Smooth muscle cell (in vitro differentiated cells): ENCODE measurements at regions not wholly inside any gene's neighbourhood (a gene's known extent, or its start where the extent isn't known, plus 50 kb on each side); places are given as distances from the start of the nearest gene placed in this dataset.

Source experiments
- DNase-seq: peaks from one replicate; lab custom pipeline; 2025; ENCODE audit not compliant: unreplicated experiment; lab: John Stamatoyannopoulos, UW
- H2AFZ ChIP-seq: fragments of 200-600 bp; sonication (generic); 2 replicates; pipeline ENCODE4 v1.6.0; 2016; ENCODE audit warnings: antibody characterized with exemption, low read depth, mild to moderate bottlenecking
- H3F3A ChIP-seq: fragments of 200-600 bp; sonication (generic); 2 replicates; pipeline ENCODE4 v1.6.0; 2017; ENCODE audit warnings: antibody characterized with exemption, low read depth
- H3K27ac ChIP-seq: fragments of 200-600 bp; sonication (generic); 2 replicates; pipeline ENCODE4 v1.5.1; 2016; ENCODE audit warnings: low read depth, mild to moderate bottlenecking
- H3K27me3 ChIP-seq: fragments of 200-600 bp; sonication (generic); 2 replicates; pipeline ENCODE4 v1.6.1; 2016; ENCODE audit warnings: low read depth, mild to moderate bottlenecking
- H3K36me3 ChIP-seq: fragments of 200-600 bp; sonication (generic); 2 replicates; pipeline ENCODE4 v1.5.1; 2016; ENCODE audit warnings: low read depth
- H3K4me1 ChIP-seq: fragments of 200-600 bp; sonication (generic); 2 replicates; pipeline ENCODE4 v1.5.1; 2016; ENCODE audit warnings: low read depth
- H3K4me2 ChIP-seq: fragments of 200-600 bp; sonication (generic); 2 replicates; pipeline ENCODE4 v1.6.0; 2016; ENCODE audit warnings: mild to moderate bottlenecking
- H3K4me3 ChIP-seq: fragments of 200-600 bp; sonication (generic); 2 replicates; pipeline ENCODE4 v1.5.1; 2016; ENCODE audit warnings: mild to moderate bottlenecking
- H3K79me2 ChIP-seq: fragments of 200-600 bp; sonication (generic); 2 replicates; pipeline ENCODE4 v1.6.0; 2016; ENCODE audit warnings: low read depth, mild to moderate bottlenecking
- H3K9ac ChIP-seq: fragments of 200-600 bp; sonication (generic); 2 replicates; pipeline ENCODE4 v1.6.0; 2016; ENCODE audit warnings: low read depth
- H3K9me3 ChIP-seq: fragments of 200-600 bp; sonication (generic); replicated peaks from 2 replicates; pipeline ENCODE4 v1.5.1; 2016; ENCODE audit warnings: low read depth
- H4K20me1 ChIP-seq: fragments of 200-600 bp; sonication (generic); 2 replicates; pipeline ENCODE4 v1.6.0; 2016; ENCODE audit warnings: low read depth
- WGBS: methylation state at CpG from one replicate; pipeline ENCODE4 v1.1.7; 2016; ENCODE audit warnings: low lambda C conversion rate; 5-methylcytosine and 5-hydroxymethylcytosine counted together
- TF ChIP-seq, protein P1 (sequence below): fragments of 200-600 bp; sonication (generic); IDR thresholded peaks from 2 replicates; pipeline ENCODE4 v1.5.1; 2017; ENCODE audit warnings: borderline replicate concordance, mild to moderate bottlenecking, antibody characterized with exemption; ENCODE audit not compliant: insufficient read depth, poor library complexity, severe bottlenecking

DNA sequence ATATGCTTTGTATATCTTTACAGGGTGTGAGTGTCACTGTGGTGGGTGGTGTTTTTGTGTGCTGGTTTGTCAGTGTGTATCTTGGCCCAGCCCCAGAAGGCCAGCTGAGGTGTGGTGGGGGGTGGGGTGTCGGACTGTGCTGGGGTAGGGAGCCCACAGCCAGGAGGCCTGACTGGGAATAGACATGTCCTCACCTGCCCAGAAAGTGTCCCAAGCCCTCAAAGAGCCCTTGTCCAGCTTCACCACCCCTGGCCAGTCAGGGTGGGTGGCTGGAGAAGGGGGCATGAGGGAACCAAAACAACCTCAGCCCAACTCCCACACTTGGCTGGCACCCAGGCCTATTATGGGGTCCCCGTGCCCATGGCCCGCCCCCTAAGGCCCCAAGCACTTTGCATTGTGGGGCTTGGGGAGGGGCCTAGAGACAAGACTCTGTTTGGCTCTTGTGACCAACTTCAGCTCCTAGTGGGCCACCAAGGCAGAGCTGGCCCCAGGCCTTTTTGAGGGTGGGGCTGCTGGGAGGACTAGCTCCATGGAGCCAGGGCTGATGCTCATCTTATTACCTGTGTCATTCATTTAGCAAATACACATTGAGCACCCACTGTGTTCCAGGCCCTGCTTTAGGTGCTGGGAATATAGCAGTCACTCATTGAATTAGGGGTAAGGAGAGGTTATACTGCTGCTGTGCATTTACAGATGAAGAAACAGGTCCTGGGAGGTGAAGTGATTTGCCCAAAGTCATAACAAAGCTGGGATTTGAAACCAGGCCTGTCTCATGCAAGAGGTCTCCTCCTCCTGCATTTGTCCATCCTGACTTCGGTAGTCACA, 56.2 kb upstream of the PSD2 start:
- DNase-seq = no peak
- H2AFZ ChIP-seq = no peak overlapping the region
- no peaks in the 10 kb centered on the region for H3K27me3 ChIP-seq
- 93% methylated on average over 4 of the region's 4 CpGs for WGBS
- no peaks in the 10 kb centered on the region for H3K9me3 ChIP-seq
- no peaks in the 10 kb centered on the region for H3K79me2 ChIP-seq
- H3K36me3 ChIP-seq = no peaks in the 10 kb centered on the region
- H3K9ac ChIP-seq = no peak overlapping the region
- no peak overlapping the region for H3K27ac ChIP-seq
- H3K4me2 ChIP-seq = no peak overlapping the region
- H4K20me1 ChIP-seq = no peaks in the 10 kb centered on the region
- TF ChIP-seq, protein P1, sequence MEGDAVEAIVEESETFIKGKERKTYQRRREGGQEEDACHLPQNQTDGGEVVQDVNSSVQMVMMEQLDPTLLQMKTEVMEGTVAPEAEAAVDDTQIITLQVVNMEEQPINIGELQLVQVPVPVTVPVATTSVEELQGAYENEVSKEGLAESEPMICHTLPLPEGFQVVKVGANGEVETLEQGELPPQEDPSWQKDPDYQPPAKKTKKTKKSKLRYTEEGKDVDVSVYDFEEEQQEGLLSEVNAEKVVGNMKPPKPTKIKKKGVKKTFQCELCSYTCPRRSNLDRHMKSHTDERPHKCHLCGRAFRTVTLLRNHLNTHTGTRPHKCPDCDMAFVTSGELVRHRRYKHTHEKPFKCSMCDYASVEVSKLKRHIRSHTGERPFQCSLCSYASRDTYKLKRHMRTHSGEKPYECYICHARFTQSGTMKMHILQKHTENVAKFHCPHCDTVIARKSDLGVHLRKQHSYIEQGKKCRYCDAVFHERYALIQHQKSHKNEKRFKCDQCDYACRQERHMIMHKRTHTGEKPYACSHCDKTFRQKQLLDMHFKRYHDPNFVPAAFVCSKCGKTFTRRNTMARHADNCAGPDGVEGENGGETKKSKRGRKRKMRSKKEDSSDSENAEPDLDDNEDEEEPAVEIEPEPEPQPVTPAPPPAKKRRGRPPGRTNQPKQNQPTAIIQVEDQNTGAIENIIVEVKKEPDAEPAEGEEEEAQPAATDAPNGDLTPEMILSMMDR = no peak
- no peaks in the 10 kb centered on the region for H3K4me1 ChIP-seq
- no peak overlapping the region for H3K4me3 ChIP-seq
- no peaks in the 10 kb centered on the region for H3F3A ChIP-seq

- Histone ChIP-seq H3K9me3 (no peaks in the 10 kb centered on the region), H3F3A (no peaks in the 10 kb centered on the region), H3K4me1 (peaks cover 7% of the 10 kb centered on the region), H4K20me1 (no peaks in the 10 kb centered on the region), H3K4me3 (no peak overlapping the region), H3K27ac (no peak overlapping the region), H3K9ac (no peak overlapping the region), H3K36me3 (no peaks in the 10 kb centered on the region), H3K4me2 (no peak overlapping the region), H3K27me3 (no peaks in the 10 kb centered on the region), H2AFZ (no peak overlapping the region), H3K79me2 (no peaks in the 10 kb centered on the region)
- TF ChIP-seq, protein P1 = no peak
- WGBS = 91% methylated on average over 19 of the region's 19 CpGs
- no peak for DNase-seq
Observed at GRCh38 chr5:139740138-139740991, 55.2 kb upstream of the PSD2 start.

GRCh38 chr5:139740992-139741672, 54.5 kb upstream of the PSD2 start:
- TF ChIP-seq, protein P1 = no peak
- 94% methylated on average over 6 of the region's 6 CpGs for WGBS
- Histone ChIP-seq H2AFZ (no peak overlapping the region), H3F3A (peaks cover 5% of the 10 kb centered on the region), H3K4me2 (no peak overlapping the region), H3K79me2 (no peaks in the 10 kb centered on the region), H3K9me3 (no peaks in the 10 kb centered on the region), H3K36me3 (no peaks in the 10 kb centered on the region), H3K9ac (no peak overlapping the region), H4K20me1 (no peaks in the 10 kb centered on the region), H3K4me1 (peaks cover 14% of the 10 kb centered on the region), H3K27ac (no peak overlapping the region), H3K4me3 (no peak overlapping the region), H3K27me3 (no peaks in the 10 kb centered on the region)
- DNase-seq = no peak
